HUES48 (cell line): ENCODE measurements at regions not wholly inside any gene's neighbourhood (a gene's known extent, or its start where the extent isn't known, plus 50 kb on each side); places are given as distances from the start of the nearest gene placed in this dataset.

Experiments
- H3K27ac ChIP-seq: one replicate; pipeline ENCODE4 v1.7.0; 2013; ENCODE audit warnings: low read depth, low read length, inconsistent platforms
- H3K27me3 ChIP-seq: 2 replicates; pipeline ENCODE4 v1.6.1; 2013; ENCODE audit warnings: mild to moderate bottlenecking, low read length; ENCODE audit not compliant: control insufficient read depth, insufficient read depth
- H3K36me3 ChIP-seq: 2 replicates; pipeline ENCODE4 v1.6.1; 2013; ENCODE audit warnings: low read length; ENCODE audit not compliant: control insufficient read depth, insufficient read depth
- H3K4me1 ChIP-seq: 2 replicates; pipeline ENCODE4 v1.6.1; 2013; ENCODE audit warnings: mild to moderate bottlenecking, low read length; ENCODE audit not compliant: control insufficient read depth, insufficient read depth
- H3K4me3 ChIP-seq: 2 replicates; pipeline ENCODE4 v1.5.1; 2013; ENCODE audit warnings: mild to moderate bottlenecking, low read depth, low read length
- H3K9ac ChIP-seq: 2 replicates; pipeline ENCODE4 v1.6.1; 2013; ENCODE audit warnings: mild to moderate bottlenecking, low read depth, low read length, moderate library complexity
- H3K9me3 ChIP-seq: 2 replicates; pipeline ENCODE4 v1.6.1; 2013; ENCODE audit warnings: low read length; ENCODE audit not compliant: control insufficient read depth, insufficient read depth

DNA sequence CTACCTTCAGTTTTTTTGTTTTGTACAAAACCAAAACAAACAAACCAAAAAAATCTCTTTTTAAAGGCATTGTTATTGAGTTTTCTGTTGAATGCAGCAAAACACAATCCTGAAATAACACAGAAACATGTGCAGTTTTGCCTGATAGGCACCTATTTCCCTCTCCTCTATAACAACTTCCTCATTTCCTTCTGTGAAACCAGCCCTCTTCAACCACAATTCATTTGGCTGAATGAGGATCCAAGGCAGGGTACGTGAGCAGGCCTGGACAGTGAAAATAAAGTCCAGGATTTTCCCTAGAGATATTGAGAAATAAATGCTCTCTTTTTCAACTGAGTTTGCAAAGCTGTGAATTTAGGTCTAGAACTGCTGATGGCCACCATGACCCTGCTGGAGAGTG is 134.8 kb upstream of the LARP1 start:
- H3K4me1 ChIP-seq: no peaks in the 10 kb centered on the region
- H3K27me3 ChIP-seq: peaks cover 2% of the 10 kb centered on the region; the same call in 1 of the 2 replicates
- H3K27ac ChIP-seq: no peak overlapping the region
- H3K9ac ChIP-seq: no peak overlapping the region
- H3K4me3 ChIP-seq: no peak overlapping the region
- H3K36me3 ChIP-seq: no peaks in the 10 kb centered on the region
- no peaks in the 10 kb centered on the region for H3K9me3 ChIP-seq

DNA sequence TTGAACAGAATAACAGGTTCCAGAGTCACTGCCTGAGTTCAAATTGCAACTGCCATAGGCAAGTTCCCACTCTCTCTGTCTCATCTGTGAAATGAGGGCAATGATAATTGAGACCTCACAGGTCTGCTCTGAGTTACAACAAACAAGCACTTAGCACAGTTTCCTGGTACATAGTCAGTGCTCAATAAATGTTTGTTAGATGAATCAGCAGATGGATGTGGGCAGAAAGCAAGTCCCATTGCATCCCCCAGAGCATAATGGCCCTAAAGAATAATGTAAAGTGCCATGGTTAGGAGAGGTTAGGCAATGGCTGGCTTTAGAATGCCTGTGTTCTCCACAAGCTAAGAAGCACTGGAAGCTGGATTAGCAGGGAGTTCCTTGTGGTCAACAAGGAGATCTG is 136.5 kb upstream of the LARP1 start:
- H3K9ac ChIP-seq: no peak overlapping the region
- no peak overlapping the region for H3K27ac ChIP-seq
- H3K9me3 ChIP-seq: no peaks in the 10 kb centered on the region
- H3K4me1 ChIP-seq: no peaks in the 10 kb centered on the region
- H3K4me3 ChIP-seq: no peak overlapping the region
- peaks cover 7% of the 10 kb centered on the region; the same call in 1 of the 2 replicates for H3K27me3 ChIP-seq
- H3K36me3 ChIP-seq: no peaks in the 10 kb centered on the region

DNA sequence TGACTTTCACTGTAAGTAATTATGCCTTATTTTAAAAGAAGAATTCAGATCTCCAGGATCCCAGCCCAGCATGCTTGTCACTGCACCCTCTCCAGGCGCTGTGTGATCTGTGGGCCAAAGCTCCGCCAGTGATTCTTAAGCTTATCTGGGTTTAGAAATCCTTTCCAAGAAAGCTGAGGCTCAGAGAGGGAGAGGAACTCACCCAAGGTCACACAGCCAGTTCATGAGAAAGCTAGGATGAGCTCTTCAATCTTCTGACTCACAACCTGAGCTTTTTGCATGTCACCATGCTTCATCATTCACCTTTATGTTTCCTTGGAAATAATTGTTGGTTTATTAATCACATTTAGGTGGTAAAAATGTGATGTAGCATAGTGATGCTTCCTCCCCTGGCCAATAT is 136.6 kb upstream of the HAND1 start:
- Histone ChIP-seq H3K9me3 (no peaks in the 10 kb centered on the region), H3K9ac (no peak overlapping the region), H3K4me1 (peaks cover 4% of the 10 kb centered on the region; the same call in 1 of the 2 replicates), H3K36me3 (no peaks in the 10 kb centered on the region), H3K4me3 (no peak overlapping the region), H3K27ac (no peak overlapping the region), H3K27me3 (peaks cover 39% of the 10 kb centered on the region)

DNA sequence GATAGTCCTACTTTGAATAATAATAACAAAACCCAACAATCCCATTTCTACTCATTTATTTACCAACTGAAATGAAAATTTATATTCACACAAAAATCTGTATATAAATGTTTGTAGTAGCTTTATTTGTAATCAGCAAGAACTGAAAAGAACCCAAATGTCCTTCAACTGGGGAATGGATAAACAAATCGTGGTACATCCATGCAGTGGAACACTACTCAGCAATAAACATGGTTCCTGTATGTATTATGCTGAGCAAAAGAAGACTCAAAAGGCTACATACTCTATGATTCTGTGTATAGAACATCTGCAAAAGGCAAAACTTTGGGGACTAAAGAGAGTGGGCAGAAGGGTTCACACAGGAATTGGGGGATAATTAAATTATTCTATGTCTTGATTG is 136.1 kb upstream of the HAND1 start:
- Histone ChIP-seq H3K4me1 (peaks cover 4% of the 10 kb centered on the region; the same call in 1 of the 2 replicates), H3K9me3 (no peaks in the 10 kb centered on the region), H3K4me3 (no peak overlapping the region), H3K36me3 (no peaks in the 10 kb centered on the region), H3K27me3 (peaks cover 44% of the 10 kb centered on the region), H3K9ac (no peak overlapping the region), H3K27ac (no peak overlapping the region)

DNA sequence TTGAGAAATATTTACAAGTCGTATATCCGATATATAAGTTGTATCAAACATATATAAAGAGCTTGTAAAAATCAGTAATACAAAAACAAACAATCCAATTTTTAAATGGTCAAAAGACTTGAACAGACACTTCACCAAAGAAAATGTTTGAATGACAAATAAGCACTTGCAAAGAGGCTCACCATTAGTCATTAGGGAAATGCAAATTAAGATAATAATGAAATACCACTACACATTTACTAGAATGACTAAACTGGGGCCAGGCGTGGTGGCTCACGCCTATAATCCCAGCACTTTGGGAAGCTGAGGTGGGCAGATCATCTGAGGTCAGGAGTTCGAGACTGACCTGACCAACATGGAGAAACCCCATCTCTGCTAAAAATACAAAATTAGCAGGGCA is 134.6 kb upstream of the HAND1 start:
- Histone ChIP-seq H3K4me1 (peaks cover 13% of the 10 kb centered on the region), H3K9ac (no peak overlapping the region), H3K27ac (no peak overlapping the region), H3K27me3 (peaks cover 57% of the 10 kb centered on the region), H3K9me3 (no peaks in the 10 kb centered on the region), H3K4me3 (no peak overlapping the region), H3K36me3 (no peaks in the 10 kb centered on the region)

DNA sequence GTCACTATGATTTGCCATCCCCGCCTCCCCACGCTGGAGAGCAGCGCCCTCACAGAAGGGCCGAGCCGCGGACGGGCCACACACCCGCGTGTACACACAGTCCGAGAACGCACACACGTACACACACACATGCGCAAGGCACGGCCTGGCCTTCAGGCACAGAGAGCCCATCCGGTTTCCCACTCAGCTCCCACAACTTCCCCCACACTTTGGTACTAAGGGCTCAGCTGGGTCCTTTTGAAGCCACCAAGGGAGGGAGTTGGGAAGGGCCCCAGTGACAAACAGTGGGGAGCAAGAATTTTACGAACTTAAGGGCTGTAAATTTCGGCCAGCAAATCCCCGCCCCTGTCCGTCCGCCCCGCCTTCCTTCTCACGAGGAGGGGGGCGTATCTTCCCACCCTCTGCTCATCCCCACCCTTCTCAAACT is 133.3 kb upstream of the HAND1 start:
- no peak overlapping the region for H3K9ac ChIP-seq
- H3K9me3 ChIP-seq: no peaks in the 10 kb centered on the region
- peaks cover 68% of the 10 kb centered on the region for H3K27me3 ChIP-seq
- peaks cover 13% of the 10 kb centered on the region for H3K4me1 ChIP-seq
- no peaks in the 10 kb centered on the region for H3K36me3 ChIP-seq
- H3K27ac ChIP-seq: no peak overlapping the region
- peak overlapping the region; percentile 69 for H3K4me3 ChIP-seq

- Histone ChIP-seq H3K36me3 (no peaks in the 10 kb centered on the region), H3K4me3 (peak overlapping the region; percentile 69), H3K9ac (no peak overlapping the region), H3K27ac (no peak overlapping the region), H3K4me1 (peaks cover 13% of the 10 kb centered on the region), H3K9me3 (no peaks in the 10 kb centered on the region), H3K27me3 (peaks cover 70% of the 10 kb centered on the region)
Measured at GRCh38 chr5:154610321-154611154, 132.5 kb upstream of the HAND1 start.

DNA sequence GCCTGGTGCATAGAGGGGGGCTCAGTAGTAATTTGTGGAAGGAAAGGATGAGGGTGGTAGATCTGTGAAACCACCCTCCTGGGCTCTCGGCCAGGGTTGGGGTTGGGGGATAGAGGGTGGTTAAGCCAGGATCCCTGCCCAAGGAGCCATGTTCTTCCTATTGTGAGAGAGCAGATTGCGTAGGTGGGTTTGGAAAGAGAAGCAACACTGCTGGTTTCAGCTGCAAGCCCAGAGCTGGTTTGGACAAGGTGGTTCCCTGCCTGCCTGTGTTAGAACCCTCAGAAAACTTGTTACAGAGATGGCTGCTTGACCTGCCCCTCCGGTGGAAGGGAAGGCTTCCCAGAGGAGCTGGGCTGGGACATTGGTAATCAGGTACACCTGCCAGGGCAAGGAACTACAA is 131.2 kb upstream of the HAND1 start:
- no peak overlapping the region for H3K27ac ChIP-seq
- peaks cover 13% of the 10 kb centered on the region for H3K4me1 ChIP-seq
- H3K9me3 ChIP-seq: no peaks in the 10 kb centered on the region
- no peak overlapping the region for H3K4me3 ChIP-seq
- H3K36me3 ChIP-seq: no peaks in the 10 kb centered on the region
- H3K27me3 ChIP-seq: peaks cover 76% of the 10 kb centered on the region
- H3K9ac ChIP-seq: no peak overlapping the region

DNA sequence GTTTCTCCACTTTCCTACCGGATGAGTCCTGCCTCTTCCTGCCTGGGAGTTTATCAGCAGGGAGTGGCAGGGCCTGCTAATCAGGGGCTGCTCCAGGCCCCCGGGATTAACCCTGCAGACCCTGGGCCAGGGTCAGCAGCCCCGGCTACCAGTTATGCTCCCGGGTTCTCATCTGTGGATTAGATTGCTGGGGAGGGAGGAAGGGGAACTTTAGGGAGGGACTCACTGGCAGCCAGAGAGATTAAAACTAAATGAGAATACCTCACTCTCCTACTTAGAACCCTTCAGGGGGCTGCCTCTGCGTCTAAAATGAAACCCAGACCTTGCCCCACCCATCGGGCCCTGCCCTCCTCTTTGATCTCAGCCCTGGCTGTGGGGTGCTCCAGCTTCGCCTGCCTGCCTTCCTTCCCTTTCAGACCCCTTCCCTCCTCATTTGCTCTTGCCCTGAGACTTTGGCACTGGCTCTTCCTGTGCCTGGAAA is 130.5 kb upstream of the HAND1 start:
- H3K9ac ChIP-seq: no peak overlapping the region
- peaks cover 13% of the 10 kb centered on the region for H3K4me1 ChIP-seq
- H3K27me3 ChIP-seq: peaks cover 78% of the 10 kb centered on the region
- H3K9me3 ChIP-seq: no peaks in the 10 kb centered on the region
- H3K4me3 ChIP-seq: no peak overlapping the region
- no peaks in the 10 kb centered on the region for H3K36me3 ChIP-seq
- H3K27ac ChIP-seq: no peak overlapping the region

DNA sequence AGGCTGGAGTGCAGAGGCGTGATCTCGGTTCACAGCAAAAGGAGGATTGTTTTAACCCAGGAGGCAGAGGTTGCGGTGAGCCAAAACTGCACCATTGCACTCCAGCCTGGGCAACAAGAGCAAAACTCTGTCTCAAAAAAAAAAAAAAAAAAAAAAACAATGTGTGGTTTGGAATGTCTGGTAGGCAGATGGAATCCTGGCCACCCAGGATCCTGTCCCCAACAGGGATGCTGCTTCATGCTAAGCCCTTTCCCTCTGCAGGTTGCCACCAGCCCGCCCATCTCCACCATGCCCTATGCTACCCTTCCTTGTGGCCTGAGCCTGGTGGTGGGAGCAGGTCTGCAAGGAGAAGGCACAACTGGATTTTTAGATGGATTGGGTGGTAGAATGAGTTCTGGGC is 129.7 kb upstream of the HAND1 start:
- H3K9me3 ChIP-seq: no peaks in the 10 kb centered on the region
- H3K36me3 ChIP-seq: no peaks in the 10 kb centered on the region
- H3K9ac ChIP-seq: no peak overlapping the region
- no peak overlapping the region for H3K27ac ChIP-seq
- H3K4me3 ChIP-seq: no peak overlapping the region
- H3K4me1 ChIP-seq: peaks cover 13% of the 10 kb centered on the region
- peaks cover 82% of the 10 kb centered on the region for H3K27me3 ChIP-seq

- no peak overlapping the region for H3K27ac ChIP-seq
- peaks cover 13% of the 10 kb centered on the region for H3K4me1 ChIP-seq
- H3K9ac ChIP-seq: no peak overlapping the region
- H3K4me3 ChIP-seq: no peak overlapping the region
- no peaks in the 10 kb centered on the region for H3K9me3 ChIP-seq
- no peaks in the 10 kb centered on the region for H3K36me3 ChIP-seq
- peaks cover 71% of the 10 kb centered on the region for H3K27me3 ChIP-seq
Measured at GRCh38 chr5:154606246-154606645, 128.2 kb upstream of the HAND1 start.
